Mesenchymal stem cell (in vitro differentiated cells and primary cell): ENCODE measurements at regions not wholly inside any gene's neighbourhood (a gene's known extent, or its start where the extent isn't known, plus 50 kb on each side); places are given as distances from the start of the nearest gene placed in this dataset.

ENCODE experiments used
- DNase-seq: peaks from one replicate; pipeline ENCODE4 v3.0.0-alpha.2; 2013
- H2AFZ ChIP-seq: one replicate; pipeline ENCODE4 v1.6.1; 2013; ENCODE audit warnings: low read depth, mild to moderate bottlenecking, control low read depth, inconsistent platforms, low read length, moderate library complexity
- H2AK5ac ChIP-seq: 2 replicates; pipeline ENCODE4 v1.6.1; 2013; ENCODE audit warnings: low read length, moderate library complexity, mild to moderate bottlenecking, inconsistent platforms; ENCODE audit not compliant: severe bottlenecking
- H2BK120ac ChIP-seq: one replicate; pipeline ENCODE4 v1.6.1; 2013; ENCODE audit warnings: low read depth, mild to moderate bottlenecking, inconsistent platforms, low read length, moderate library complexity
- H2BK12ac ChIP-seq, 2 experiments: one replicate each; pipeline ENCODE4 v1.6.1; 2013; ENCODE audit warnings: inconsistent platforms in 2 of 2, low read length in 2 of 2, mild to moderate bottlenecking in 2 of 2, moderate library complexity in 2 of 2, control low read depth in 1 of 2
- H2BK15ac ChIP-seq: one replicate; pipeline ENCODE4 v1.6.1; 2013; ENCODE audit warnings: mild to moderate bottlenecking, low read depth, inconsistent platforms; ENCODE audit not compliant: poor library complexity, severe bottlenecking
- H2BK5ac ChIP-seq: 2 replicates; pipeline ENCODE4 v1.6.1; 2013; ENCODE audit warnings: low read depth, mild to moderate bottlenecking, low read length, control low read depth, inconsistent platforms; ENCODE audit not compliant: poor library complexity, severe bottlenecking
- H3K14ac ChIP-seq, 2 experiments: one replicate each; pipeline ENCODE4 v1.6.1; 2013; ENCODE audit warnings: inconsistent platforms in 2 of 2, low read length in 2 of 2, control low read depth in 1 of 2, mild to moderate bottlenecking in 1 of 2, moderate library complexity in 1 of 2
- H3K18ac ChIP-seq, 2 experiments: one replicate each; pipeline ENCODE4 v1.6.1; 2013; ENCODE audit warnings: inconsistent platforms in 2 of 2, low read length in 2 of 2, control low read depth in 1 of 2, low read depth in 1 of 2, mild to moderate bottlenecking in 1 of 2
- H3K23ac ChIP-seq, 2 experiments: one replicate each; pipeline ENCODE4 v1.6.1; 2013; ENCODE audit warnings: inconsistent platforms in 2 of 2, low read length in 2 of 2, mild to moderate bottlenecking in 2 of 2, moderate library complexity in 2 of 2, control low read depth in 1 of 2
- H3K27ac ChIP-seq: 2 replicates; pipeline ENCODE4 v1.5.1; 2013; ENCODE audit warnings: mild to moderate bottlenecking, moderate library complexity, low read length, control low read depth, inconsistent platforms; ENCODE audit not compliant: poor library complexity, severe bottlenecking
- H3K27me3 ChIP-seq, 2 experiments: 2 replicates each; pipeline versions ENCODE4 v1.6.1 to v1.7.0; 2013; ENCODE audit warnings: low read length in 2 of 2, mild to moderate bottlenecking in 2 of 2, moderate library complexity in 2 of 2, control low read depth in 1 of 2, inconsistent platforms in 1 of 2; ENCODE audit not compliant: control insufficient read depth in 1 of 2, insufficient read depth in 1 of 2
- H3K36me3 ChIP-seq, 2 experiments: 2 replicates each; pipeline versions ENCODE4 v1.6.1 to v1.7.0; 2013; ENCODE audit warnings: low read length in 2 of 2, control low read depth in 1 of 2, inconsistent platforms in 1 of 2, low read depth in 1 of 2, mild to moderate bottlenecking in 1 of 2; ENCODE audit not compliant: insufficient read depth in 2 of 2, control insufficient read depth in 1 of 2
- H3K4ac ChIP-seq, 2 experiments: one replicate each; pipeline ENCODE4 v1.6.1; 2013; ENCODE audit warnings: inconsistent platforms in 2 of 2, low read length in 2 of 2, mild to moderate bottlenecking in 2 of 2, moderate library complexity in 2 of 2, control low read depth in 1 of 2, low read depth in 1 of 2
- H3K4me1 ChIP-seq: 2 replicates; pipeline ENCODE4 v1.6.1; 2013; ENCODE audit warnings: low read depth, low read length, control low read depth; ENCODE audit not compliant: control insufficient read depth, insufficient read depth
- H3K4me2 ChIP-seq: 2 replicates; pipeline ENCODE4 v1.6.1; 2013; ENCODE audit warnings: low read length, mild to moderate bottlenecking, inconsistent platforms; ENCODE audit not compliant: poor library complexity, severe bottlenecking
- H3K4me3 ChIP-seq, 2 experiments: 2 replicates each; pipeline versions ENCODE4 v1.5.1 to v1.7.0; 2013; ENCODE audit warnings: low read length in 2 of 2, mild to moderate bottlenecking in 2 of 2, control low read depth in 1 of 2, low read depth in 1 of 2; ENCODE audit not compliant: insufficient read depth in 1 of 2
- H3K79me1 ChIP-seq: replicated peaks from 2 replicates; pipeline ENCODE4 v1.6.1; 2013; ENCODE audit warnings: mild to moderate bottlenecking, control low read depth, low read length, inconsistent platforms; ENCODE audit not compliant: poor library complexity, severe bottlenecking
- H3K9ac ChIP-seq: 2 replicates; pipeline ENCODE4 v1.7.0; 2013; ENCODE audit warnings: mild to moderate bottlenecking, low read length, moderate library complexity
- H3K9me3 ChIP-seq: 2 replicates; pipeline ENCODE4 v1.7.0; 2013; ENCODE audit warnings: mild to moderate bottlenecking, low read length; ENCODE audit not compliant: control insufficient read depth
- H4K8ac ChIP-seq: one replicate; pipeline ENCODE4 v1.6.1; 2013; ENCODE audit warnings: inconsistent platforms, mild to moderate bottlenecking, low read length, moderate library complexity
- H4K91ac ChIP-seq: one replicate; pipeline ENCODE4 v1.6.1; 2013; ENCODE audit warnings: mild to moderate bottlenecking, low read length, inconsistent platforms
- WGBS: methylation state at CpG from one replicate; pipeline ENCODE4 v1.1.7; 2013; ENCODE audit warnings: mixed read lengths; 5-methylcytosine and 5-hydroxymethylcytosine counted together

DNA sequence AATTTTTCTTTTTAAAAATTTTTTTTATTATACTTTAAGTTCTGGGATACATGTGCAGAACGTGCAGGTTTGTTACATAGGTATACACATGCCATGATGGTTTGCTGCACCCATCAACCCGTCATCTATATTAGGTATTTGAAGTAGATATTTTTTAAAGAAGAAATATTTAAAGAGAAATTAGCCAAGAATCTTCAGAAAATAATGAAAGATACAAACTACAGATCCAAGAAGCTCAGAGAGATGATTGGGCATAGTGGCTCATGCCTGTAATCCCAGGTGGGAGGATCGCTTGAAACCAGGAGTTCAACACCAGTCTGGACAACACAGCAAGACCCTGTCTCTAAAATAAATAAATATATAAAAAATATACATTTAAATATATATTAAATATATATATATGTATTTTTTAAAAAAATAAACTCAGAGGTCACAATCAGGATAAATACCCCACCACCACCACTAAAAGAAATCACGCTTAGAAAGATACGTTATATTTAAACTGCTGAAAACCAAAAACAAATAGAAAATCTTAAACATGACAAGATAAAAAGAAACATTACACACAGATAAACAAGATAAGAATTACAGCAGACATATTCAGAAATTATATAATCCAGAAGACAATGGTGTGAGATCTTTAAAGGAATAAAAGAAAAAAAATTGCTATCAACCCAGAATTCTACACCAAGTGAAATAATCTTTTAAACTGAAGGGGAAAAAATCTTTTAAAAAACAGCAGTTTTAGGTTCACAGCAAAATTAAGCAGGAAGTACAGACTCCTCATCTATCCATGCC lies 57.5 kb downstream of the CSF2 start:
- no peak overlapping the region for H3K4me3 ChIP-seq
- H3K9me3 ChIP-seq = peaks cover 61% of the 10 kb centered on the region
- no peak overlapping the region for H3K27ac ChIP-seq
- no peak overlapping the region for H2BK15ac ChIP-seq
- H2BK12ac ChIP-seq = no peak overlapping the region
- no peaks in the 10 kb centered on the region for H3K4me1 ChIP-seq
- no peak overlapping the region for H2AFZ ChIP-seq
- H3K18ac ChIP-seq = no peak overlapping the region
- no peak overlapping the region for H3K14ac ChIP-seq
- no peak for DNase-seq
- H3K36me3 ChIP-seq = no peaks in the 10 kb centered on the region
- no peak overlapping the region for H4K91ac ChIP-seq
- H4K8ac ChIP-seq = no peak overlapping the region
- H3K23ac ChIP-seq = no peak overlapping the region
- no peak overlapping the region for H3K4ac ChIP-seq
- no peak overlapping the region for H2AK5ac ChIP-seq
- H3K9ac ChIP-seq = no peak overlapping the region
- H2BK5ac ChIP-seq = no peak overlapping the region
- H2BK120ac ChIP-seq = no peak overlapping the region
- H3K4me2 ChIP-seq = no peak overlapping the region
- WGBS = 100% methylated on average over 2 of the region's 5 CpGs
- no peaks in the 10 kb centered on the region for H3K79me1 ChIP-seq
- H3K27me3 ChIP-seq = no peaks in the 10 kb centered on the region

DNA sequence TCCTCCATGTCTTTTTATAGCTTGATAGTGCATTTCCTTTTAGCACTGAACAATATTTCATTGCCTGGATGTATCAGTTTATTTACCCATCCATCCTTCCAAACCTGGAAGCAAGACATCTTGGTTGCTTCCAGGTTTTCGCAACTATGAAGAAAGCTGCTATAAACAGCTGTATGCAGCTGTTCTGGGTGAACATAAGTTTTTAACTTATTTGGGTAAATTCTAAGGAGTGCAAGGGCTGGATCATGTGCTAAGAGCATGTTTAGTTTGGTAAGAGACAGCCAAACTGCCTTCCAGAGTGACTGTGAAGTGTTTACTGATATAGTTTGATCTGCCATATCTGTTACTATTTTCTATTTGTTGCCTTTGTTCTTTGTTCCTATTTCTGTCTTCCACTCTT lies 58.5 kb downstream of the CSF2 start:
- Histone ChIP-seq H3K36me3 (no peaks in the 10 kb centered on the region), H3K27ac (no peak overlapping the region), H3K9ac (no peak overlapping the region), H3K79me1 (no peaks in the 10 kb centered on the region), H3K4me3 (peak overlapping the region in 1 of 2 experiments; percentile 14), H4K91ac (no peak overlapping the region), H3K23ac (no peak overlapping the region), H4K8ac (no peak overlapping the region), H3K27me3 (no peaks in the 10 kb centered on the region), H2AFZ (no peak overlapping the region), H3K4me2 (no peak overlapping the region), H2BK15ac (no peak overlapping the region), H3K4me1 (no peaks in the 10 kb centered on the region), H2BK12ac (no peak overlapping the region), H2BK5ac (no peak overlapping the region), H3K9me3 (peaks cover 58% of the 10 kb centered on the region), H2AK5ac (no peak overlapping the region), H3K4ac (no peak overlapping the region), H2BK120ac (no peak overlapping the region), H3K14ac (no peak overlapping the region), H3K18ac (no peak overlapping the region)
- 96% methylated on average over 1 of the region's 1 CpG for WGBS
- DNase-seq = peak; percentile 15

DNA sequence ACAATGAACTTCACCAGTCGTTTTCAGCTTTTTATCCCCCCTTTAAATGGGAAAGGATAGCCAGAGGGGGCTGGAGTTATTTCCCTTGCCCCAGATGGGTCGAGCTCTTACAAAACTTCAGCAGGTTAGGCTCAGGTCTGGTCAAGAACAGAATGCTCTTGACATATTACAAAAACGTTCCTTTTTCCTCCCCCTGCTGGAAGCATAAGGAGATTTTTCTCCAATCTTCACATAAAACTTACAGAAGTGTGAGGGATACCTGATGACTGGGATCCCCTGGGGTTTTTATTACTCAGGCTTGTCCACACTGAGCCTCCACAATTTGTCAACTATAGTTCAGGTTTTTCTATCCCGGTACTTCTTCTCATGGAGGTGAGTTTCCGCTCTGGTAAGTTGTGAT lies 60.8 kb downstream of the CSF2 start:
- Histone ChIP-seq H3K23ac (no peak overlapping the region), H4K91ac (no peak overlapping the region), H3K79me1 (no peaks in the 10 kb centered on the region), H4K8ac (no peak overlapping the region), H2AFZ (no peak overlapping the region), H2BK120ac (no peak overlapping the region), H2BK5ac (no peak overlapping the region), H3K9me3 (peaks cover 39% of the 10 kb centered on the region), H3K4me1 (no peaks in the 10 kb centered on the region), H2AK5ac (no peak overlapping the region), H2BK15ac (no peak overlapping the region), H3K36me3 (no peaks in the 10 kb centered on the region), H3K4ac (no peak overlapping the region), H3K27me3 (no peaks in the 10 kb centered on the region), H3K4me3 (no peak overlapping the region), H3K9ac (no peak overlapping the region), H3K27ac (no peak overlapping the region), H3K14ac (no peak overlapping the region), H3K18ac (no peak overlapping the region), H2BK12ac (no peak overlapping the region), H3K4me2 (no peak overlapping the region)
- DNase-seq = peak; percentile 31
- WGBS = 42% methylated on average over 3 of the region's 5 CpGs

GRCh38 chr5:132136906-132137305 lies 63.3 kb downstream of the CSF2 start:
- H3K9me3 ChIP-seq = peaks cover 38% of the 10 kb centered on the region
- no peak overlapping the region for H2AFZ ChIP-seq
- no peaks in the 10 kb centered on the region for H3K4me1 ChIP-seq
- WGBS = 100% methylated on average over 1 of the region's 2 CpGs
- no peaks in the 10 kb centered on the region for H3K36me3 ChIP-seq
- no peak overlapping the region for H3K4me3 ChIP-seq
- no peak overlapping the region for H4K91ac ChIP-seq
- H3K9ac ChIP-seq = no peak overlapping the region
- no peak overlapping the region for H2BK120ac ChIP-seq
- H4K8ac ChIP-seq = no peak overlapping the region
- no peak for DNase-seq
- no peak overlapping the region for H3K18ac ChIP-seq
- H3K23ac ChIP-seq = no peak overlapping the region
- H3K27ac ChIP-seq = no peak overlapping the region
- no peak overlapping the region for H3K4me2 ChIP-seq
- no peak overlapping the region for H3K14ac ChIP-seq
- H2BK5ac ChIP-seq = no peak overlapping the region
- H2BK12ac ChIP-seq = no peak overlapping the region
- no peak overlapping the region for H2BK15ac ChIP-seq
- no peaks in the 10 kb centered on the region for H3K27me3 ChIP-seq
- no peak overlapping the region for H2AK5ac ChIP-seq
- H3K4ac ChIP-seq = no peak overlapping the region
- H3K79me1 ChIP-seq = no peaks in the 10 kb centered on the region
